Panc1 (cell line): ENCODE measurements at regions not wholly inside any gene's neighbourhood (a gene's known extent, or its start where the extent isn't known, plus 50 kb on each side); places are given as distances from the start of the nearest gene placed in this dataset.

Experiments used
- POLR2AphosphoS5 ChIP-seq: IDR thresholded peaks from 2 replicates; pipeline ENCODE4 v1.6.1; 2012; ENCODE audit warnings: mild to moderate bottlenecking, low read depth, low read length, moderate library complexity
- TCF7L2 ChIP-seq: IDR thresholded peaks from 2 replicates; pipeline ENCODE4 v1.6.1; 2011; ENCODE audit warnings: mild to moderate bottlenecking, low read depth, low read length, inconsistent platforms
- TF ChIP-seq, protein P1 (sequence below): fragments of 450-650 bp; IDR thresholded peaks from 2 replicates; pipeline ENCODE4 v1.5.1; 2017; ENCODE audit warnings: mild to moderate bottlenecking

DNA sequence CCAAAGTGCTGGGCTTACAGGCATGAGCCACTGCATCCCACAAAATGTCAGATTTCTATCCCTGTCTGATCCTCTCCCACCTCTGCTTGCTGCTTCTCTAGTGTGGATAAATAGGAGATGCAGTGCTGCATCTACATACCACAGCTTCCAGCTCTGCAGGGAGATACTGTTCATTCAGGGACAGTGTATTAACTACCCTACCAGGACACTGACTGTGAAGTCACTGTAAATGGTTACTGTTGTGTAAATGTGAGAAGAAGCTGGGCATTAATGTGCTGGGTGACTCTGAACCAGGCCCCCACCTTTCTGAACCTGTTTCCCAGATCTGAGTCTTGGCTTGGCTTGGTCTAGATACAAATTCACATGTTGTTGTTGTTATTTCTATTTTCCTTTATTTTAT, 488.6 kb upstream of the SULF2 start:
- TF ChIP-seq, protein P1, sequence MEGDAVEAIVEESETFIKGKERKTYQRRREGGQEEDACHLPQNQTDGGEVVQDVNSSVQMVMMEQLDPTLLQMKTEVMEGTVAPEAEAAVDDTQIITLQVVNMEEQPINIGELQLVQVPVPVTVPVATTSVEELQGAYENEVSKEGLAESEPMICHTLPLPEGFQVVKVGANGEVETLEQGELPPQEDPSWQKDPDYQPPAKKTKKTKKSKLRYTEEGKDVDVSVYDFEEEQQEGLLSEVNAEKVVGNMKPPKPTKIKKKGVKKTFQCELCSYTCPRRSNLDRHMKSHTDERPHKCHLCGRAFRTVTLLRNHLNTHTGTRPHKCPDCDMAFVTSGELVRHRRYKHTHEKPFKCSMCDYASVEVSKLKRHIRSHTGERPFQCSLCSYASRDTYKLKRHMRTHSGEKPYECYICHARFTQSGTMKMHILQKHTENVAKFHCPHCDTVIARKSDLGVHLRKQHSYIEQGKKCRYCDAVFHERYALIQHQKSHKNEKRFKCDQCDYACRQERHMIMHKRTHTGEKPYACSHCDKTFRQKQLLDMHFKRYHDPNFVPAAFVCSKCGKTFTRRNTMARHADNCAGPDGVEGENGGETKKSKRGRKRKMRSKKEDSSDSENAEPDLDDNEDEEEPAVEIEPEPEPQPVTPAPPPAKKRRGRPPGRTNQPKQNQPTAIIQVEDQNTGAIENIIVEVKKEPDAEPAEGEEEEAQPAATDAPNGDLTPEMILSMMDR = no peak
- TF ChIP-seq POLR2AphosphoS5 (no peak), TCF7L2 (no peak)
